ENCODE measurements at regions not wholly inside any gene's neighbourhood (a gene's known extent, or its start where the extent isn't known, plus 50 kb on each side); places are given as distances from the start of the nearest gene placed in this dataset.
A peak's percentile ranks its signal among the peaks of the same experiment; 100 is the strongest.

DNA sequence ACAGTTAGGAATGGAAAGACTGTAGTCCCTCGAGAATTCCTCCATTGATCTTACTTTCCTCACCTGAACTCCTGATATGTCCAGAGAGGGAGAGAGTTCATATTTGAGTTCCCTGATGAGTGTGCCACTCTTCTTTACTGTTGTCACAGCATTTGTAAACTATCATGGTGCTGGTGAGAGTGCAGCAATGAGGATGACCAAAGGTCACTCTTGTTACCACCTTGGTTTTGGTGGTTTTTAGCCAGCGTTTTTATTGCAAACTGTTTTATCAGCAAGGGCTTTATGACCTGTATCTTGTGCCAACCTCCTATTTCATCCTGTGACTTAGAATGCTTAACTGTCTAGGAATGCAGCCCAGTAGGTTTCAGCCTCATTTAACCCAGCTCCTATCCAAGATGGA lies 1062.5 kb downstream of the BCL11A start:
- Histone ChIP-seq H3K4me1 (no peaks in the 10 kb centered on the region), H3K27ac (no peak overlapping the region), H3K36me3 (no peaks in the 10 kb centered on the region), H3K9me3 (peaks cover 0 to 3% (median 0%) of the 10 kb centered on the region in 4 donors), H3K4me3 (no peak overlapping the region), H3K27me3 (no peaks in the 10 kb centered on the region)
- DNase-seq, result no peak
- TF ChIP-seq, protein P1, sequence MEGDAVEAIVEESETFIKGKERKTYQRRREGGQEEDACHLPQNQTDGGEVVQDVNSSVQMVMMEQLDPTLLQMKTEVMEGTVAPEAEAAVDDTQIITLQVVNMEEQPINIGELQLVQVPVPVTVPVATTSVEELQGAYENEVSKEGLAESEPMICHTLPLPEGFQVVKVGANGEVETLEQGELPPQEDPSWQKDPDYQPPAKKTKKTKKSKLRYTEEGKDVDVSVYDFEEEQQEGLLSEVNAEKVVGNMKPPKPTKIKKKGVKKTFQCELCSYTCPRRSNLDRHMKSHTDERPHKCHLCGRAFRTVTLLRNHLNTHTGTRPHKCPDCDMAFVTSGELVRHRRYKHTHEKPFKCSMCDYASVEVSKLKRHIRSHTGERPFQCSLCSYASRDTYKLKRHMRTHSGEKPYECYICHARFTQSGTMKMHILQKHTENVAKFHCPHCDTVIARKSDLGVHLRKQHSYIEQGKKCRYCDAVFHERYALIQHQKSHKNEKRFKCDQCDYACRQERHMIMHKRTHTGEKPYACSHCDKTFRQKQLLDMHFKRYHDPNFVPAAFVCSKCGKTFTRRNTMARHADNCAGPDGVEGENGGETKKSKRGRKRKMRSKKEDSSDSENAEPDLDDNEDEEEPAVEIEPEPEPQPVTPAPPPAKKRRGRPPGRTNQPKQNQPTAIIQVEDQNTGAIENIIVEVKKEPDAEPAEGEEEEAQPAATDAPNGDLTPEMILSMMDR (IDR thresholded peaks at IDR 0.05), result no peak
- no peak for TF ChIP-seq POLR2A (IDR thresholded peaks at IDR 0.05)

DNA sequence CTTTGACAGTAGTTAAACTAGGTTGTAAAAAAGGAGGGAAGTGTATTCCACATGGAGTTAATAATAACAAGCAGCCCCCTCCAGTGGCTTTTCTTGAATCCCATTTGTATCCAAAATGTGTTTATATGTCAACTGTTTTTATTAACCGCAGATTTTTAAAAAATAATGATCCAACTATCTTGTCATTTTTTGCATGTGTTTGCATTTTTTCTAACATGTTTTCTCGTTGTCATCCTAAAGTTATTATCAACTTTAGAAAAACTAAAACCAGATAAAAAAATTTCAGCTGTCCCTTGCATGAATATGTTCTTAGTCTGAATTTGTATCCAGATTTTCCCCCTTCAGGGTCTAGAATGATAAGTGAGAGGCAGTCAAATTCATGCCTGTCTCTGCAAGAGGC lies 1063.3 kb downstream of the BCL11A start:
- Histone ChIP-seq H3K27me3 (no peaks in the 10 kb centered on the region), H3K27ac (no peak overlapping the region), H3K9me3 (peaks cover 0 to 3% (median 0%) of the 10 kb centered on the region in 4 donors), H3K4me1 (no peaks in the 10 kb centered on the region), H3K36me3 (no peaks in the 10 kb centered on the region), H3K4me3 (no peak overlapping the region)
- no peak for DNase-seq
- TF ChIP-seq POLR2A (IDR thresholded peaks at IDR 0.05), result no peak
- TF ChIP-seq, protein P1 (IDR thresholded peaks at IDR 0.05), result no peak

DNA sequence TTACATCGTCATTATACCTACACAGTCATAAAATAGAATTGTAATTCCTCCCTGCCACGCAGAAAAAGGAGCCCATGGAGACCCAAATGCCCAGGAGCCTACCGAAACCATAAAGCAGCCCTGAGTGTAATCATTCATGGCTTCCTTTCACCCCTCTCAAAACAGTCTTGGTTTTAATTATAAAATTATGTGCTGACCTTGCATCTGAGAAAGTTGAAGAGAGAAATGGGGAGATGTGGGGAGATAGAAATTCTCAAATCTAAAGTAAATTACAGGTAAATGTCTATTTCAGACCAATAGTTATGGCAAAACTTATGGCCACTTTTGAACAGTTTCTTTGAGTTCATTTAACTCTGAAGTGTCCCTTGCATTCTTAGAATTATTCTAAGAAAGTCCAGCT lies 1068.8 kb downstream of the BCL11A start:
- no peaks in the 10 kb centered on the region for H3K36me3 ChIP-seq
- no peak for DNase-seq
- H3K4me3 ChIP-seq, result no peak overlapping the region
- TF ChIP-seq POLR2A (IDR thresholded peaks at IDR 0.05), result no peak
- TF ChIP-seq, protein P1 (IDR thresholded peaks at IDR 0.05), result no peak
- H3K4me1 ChIP-seq, result no peaks in the 10 kb centered on the region
- no peaks in the 10 kb centered on the region for H3K9me3 ChIP-seq
- H3K27ac ChIP-seq, result no peak overlapping the region
- no peaks in the 10 kb centered on the region for H3K27me3 ChIP-seq

DNA sequence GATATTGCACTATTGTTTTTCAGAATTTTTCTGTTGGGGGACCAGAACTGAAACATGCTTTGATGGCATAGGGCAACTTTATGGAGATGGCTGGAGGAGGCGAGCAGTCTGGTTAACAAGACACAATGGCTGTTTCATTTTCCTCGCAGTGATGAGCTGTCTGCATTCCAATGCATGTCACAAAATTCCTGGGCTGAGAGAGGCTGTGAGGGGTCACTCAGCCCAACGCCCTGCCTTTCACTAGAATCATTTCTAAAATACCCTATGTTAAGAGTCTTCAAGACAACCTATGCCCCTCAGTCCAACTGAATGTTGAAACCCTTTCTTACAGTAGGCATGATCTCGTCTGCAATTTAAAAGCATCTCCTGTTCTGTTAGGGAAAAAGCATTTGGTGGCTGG lies 1090.0 kb downstream of the BCL11A start:
- no peaks in the 10 kb centered on the region for H3K9me3 ChIP-seq
- H3K4me3 ChIP-seq, result no peak overlapping the region
- no peaks in the 10 kb centered on the region for H3K36me3 ChIP-seq
- DNase-seq, result no peak
- H3K4me1 ChIP-seq, result no peaks in the 10 kb centered on the region
- H3K27ac ChIP-seq, result no peak overlapping the region
- H3K27me3 ChIP-seq, result no peaks in the 10 kb centered on the region
- TF ChIP-seq POLR2A (IDR thresholded peaks at IDR 0.05), result no peak
- TF ChIP-seq, protein P1 (IDR thresholded peaks at IDR 0.05), result no peak

DNA sequence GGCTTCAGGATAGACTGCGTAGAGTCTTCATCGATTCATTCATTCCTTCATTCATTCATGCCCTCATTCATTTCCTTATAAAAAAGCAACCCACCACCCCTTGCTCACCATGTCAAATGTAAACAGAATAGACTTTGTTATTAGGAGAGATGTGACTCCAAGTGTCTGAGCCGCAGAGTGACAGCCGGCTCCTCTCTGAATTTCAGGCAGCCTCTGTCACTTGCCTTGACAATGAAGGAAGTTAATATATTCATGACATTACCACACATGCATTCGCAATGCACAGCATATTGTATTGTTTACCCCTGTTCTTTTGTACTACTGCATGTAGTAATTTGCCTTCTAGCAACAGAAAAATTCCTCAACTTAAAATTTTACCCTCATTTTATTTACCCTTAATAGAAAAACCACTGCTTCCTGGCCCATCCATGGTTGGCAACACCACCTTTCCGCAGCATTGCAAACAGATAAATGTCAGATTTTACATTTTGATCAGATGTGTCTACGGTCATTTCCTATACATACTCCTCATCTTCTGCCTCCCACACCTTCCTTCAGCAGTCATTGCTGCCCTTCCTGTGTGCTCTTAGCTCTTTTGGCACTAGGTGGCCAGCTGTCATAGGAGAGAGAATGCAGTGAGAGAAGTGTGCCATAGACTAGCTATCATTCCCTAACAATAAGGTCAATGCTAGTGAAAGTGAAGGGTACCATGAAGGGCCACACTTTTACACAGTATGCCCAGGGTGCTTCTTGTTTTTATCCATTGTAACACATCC lies 1090.8 kb downstream of the BCL11A start:
- Histone ChIP-seq H3K27me3 (no peaks in the 10 kb centered on the region), H3K4me3 (no peak overlapping the region), H3K36me3 (no peaks in the 10 kb centered on the region), H3K27ac (no peak overlapping the region), H3K4me1 (no peaks in the 10 kb centered on the region), H3K9me3 (no peaks in the 10 kb centered on the region)
- DNase-seq, result no peak
- TF ChIP-seq, protein P1 (IDR thresholded peaks at IDR 0.05), result peak in 1 of 6 experiments; percentile 17
- no peak for TF ChIP-seq POLR2A (IDR thresholded peaks at IDR 0.05)

Measured in Peyer's patch (tissue), 4 donors.